ENCODE measurements at regions not wholly inside any gene's neighbourhood (a gene's known extent, or its start where the extent isn't known, plus 50 kb on each side); places are given as distances from the start of the nearest gene placed in this dataset.

DNA sequence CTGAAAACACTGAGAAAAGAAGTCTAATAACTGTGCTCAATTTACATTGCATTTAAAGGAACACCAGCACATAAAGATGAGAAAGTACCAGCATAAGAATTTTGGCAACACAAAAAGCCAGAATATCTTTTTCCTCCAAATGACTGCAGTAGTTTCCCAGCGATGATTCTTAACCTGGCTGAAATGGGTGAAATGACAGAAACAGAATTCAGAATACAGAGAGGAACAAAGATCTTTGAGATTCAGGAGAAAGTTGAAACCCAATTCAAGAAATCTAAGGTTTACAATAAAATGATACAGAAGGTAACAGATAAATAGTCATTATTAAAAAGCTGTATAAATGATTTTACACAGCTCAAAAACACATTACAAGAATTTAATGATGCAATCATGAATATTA lies 197.0 kb upstream of the EYS start:
- Histone ChIP-seq H3K27ac (no peak overlapping the region), H3K4me1 (no peaks in the 10 kb centered on the region), H3K9me3 (peaks cover 0 to 3% of the 10 kb centered on the region in 2 donors), H3K27me3 (no peaks in the 10 kb centered on the region), H3K36me3 (no peaks in the 10 kb centered on the region), H3K4me3 (no peak overlapping the region)
- in situ Hi-C loops (cut with MboI; ENCODE audit: low pct_ligation_motif_present in 1 of 4, low pct_unique_long_range_greater_than_20kb in 1 of 4, low sequenced_read_pairs in 3 of 4) (no loop called here), intact Hi-C loops (cut with DNase I; ENCODE audit: low total_unique reads) (loop anchor here (2.0 kb wide), 1 partner anchor 149 kb away; no protein-coding TSS in a partner anchor)
- DNase-seq: no peak
- WGBS, 2 donors (ENCODE audit: low coverage in 1 of 2): 83 to 92% methylated on average over 1 of the region's 1 CpG
- no peak for TF ChIP-seq EP300 (IDR thresholded peaks at IDR 0.05; ENCODE audit: low read depth)
- no peak for TF ChIP-seq POLR2A (IDR thresholded peaks at IDR 0.05)
- TF ChIP-seq, protein P1, sequence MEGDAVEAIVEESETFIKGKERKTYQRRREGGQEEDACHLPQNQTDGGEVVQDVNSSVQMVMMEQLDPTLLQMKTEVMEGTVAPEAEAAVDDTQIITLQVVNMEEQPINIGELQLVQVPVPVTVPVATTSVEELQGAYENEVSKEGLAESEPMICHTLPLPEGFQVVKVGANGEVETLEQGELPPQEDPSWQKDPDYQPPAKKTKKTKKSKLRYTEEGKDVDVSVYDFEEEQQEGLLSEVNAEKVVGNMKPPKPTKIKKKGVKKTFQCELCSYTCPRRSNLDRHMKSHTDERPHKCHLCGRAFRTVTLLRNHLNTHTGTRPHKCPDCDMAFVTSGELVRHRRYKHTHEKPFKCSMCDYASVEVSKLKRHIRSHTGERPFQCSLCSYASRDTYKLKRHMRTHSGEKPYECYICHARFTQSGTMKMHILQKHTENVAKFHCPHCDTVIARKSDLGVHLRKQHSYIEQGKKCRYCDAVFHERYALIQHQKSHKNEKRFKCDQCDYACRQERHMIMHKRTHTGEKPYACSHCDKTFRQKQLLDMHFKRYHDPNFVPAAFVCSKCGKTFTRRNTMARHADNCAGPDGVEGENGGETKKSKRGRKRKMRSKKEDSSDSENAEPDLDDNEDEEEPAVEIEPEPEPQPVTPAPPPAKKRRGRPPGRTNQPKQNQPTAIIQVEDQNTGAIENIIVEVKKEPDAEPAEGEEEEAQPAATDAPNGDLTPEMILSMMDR (IDR thresholded peaks at IDR 0.05): no peak
- no peak for TF ChIP-seq POLR2AphosphoS5 (IDR thresholded peaks at IDR 0.05)

DNA sequence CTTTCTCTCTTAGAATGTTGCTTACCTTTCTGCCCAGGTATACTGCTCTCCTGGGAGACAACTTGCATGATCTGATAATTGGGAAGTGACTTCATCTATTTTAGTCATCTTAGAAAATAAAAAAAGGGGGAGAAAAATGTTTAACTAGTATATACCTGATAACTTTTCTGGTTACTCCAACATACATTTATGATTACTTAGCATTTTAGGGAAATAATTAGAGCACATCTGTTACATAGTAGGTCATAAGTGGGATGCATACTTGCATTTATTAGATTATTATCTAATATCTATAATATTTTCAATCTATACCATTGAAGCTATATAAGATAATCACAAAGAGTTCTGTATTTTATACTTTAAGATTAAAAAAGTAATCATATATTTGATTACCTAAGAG lies 193.9 kb upstream of the EYS start:
- in situ Hi-C loops (cut with MboI; ENCODE audit: low pct_ligation_motif_present in 1 of 4, low pct_unique_long_range_greater_than_20kb in 1 of 4, low sequenced_read_pairs in 3 of 4) (no loop called here), intact Hi-C loops (cut with DNase I; ENCODE audit: low total_unique reads) (no loop called here)
- DNase-seq: no peak
- Histone ChIP-seq H3K4me3 (no peak overlapping the region), H3K4me1 (no peaks in the 10 kb centered on the region), H3K27ac (no peak overlapping the region), H3K36me3 (no peaks in the 10 kb centered on the region), H3K9me3 (peaks cover 0 to 3% of the 10 kb centered on the region in 2 donors), H3K27me3 (no peaks in the 10 kb centered on the region)
- TF ChIP-seq EP300 (IDR thresholded peaks at IDR 0.05; ENCODE audit: low read depth) (no peak), POLR2A (IDR thresholded peaks at IDR 0.05) (no peak), POLR2AphosphoS5 (IDR thresholded peaks at IDR 0.05) (no peak)
- TF ChIP-seq, protein P1 (IDR thresholded peaks at IDR 0.05): no peak

DNA sequence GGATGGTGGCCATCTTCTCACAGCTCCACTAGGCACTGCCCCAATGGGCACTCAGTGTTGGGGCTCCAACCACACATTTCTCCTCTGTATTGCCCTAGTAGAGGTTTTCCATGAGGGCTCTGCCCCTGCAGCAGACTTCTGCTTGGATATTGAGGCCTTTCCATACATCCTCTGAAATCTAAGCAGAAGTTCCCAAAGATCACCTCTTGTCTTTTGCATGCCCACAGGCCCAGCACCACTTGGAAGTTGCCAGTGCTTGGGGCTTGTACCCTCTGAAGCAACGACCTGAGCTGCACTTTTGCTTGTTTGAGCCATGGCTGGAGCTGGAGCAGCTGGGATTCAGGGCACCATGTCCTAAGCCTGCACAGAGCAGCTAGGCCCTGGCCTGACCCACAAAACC lies 189.1 kb upstream of the EYS start:
- intact Hi-C loops (cut with DNase I; ENCODE audit: low total_unique reads): no loop called here
- DNase-seq: no peak
- no peaks in the 10 kb centered on the region for H3K9me3 ChIP-seq
- H3K27ac ChIP-seq: no peak overlapping the region
- H3K4me3 ChIP-seq: no peak overlapping the region
- H3K36me3 ChIP-seq: no peaks in the 10 kb centered on the region
- WGBS, 2 donors (ENCODE audit: low coverage in 1 of 2): 20% methylated on average over 1 of the region's 1 CpG; no CpG with 5 or more reads in 1 of the 2 donors
- in situ Hi-C loops (cut with MboI; ENCODE audit: low pct_ligation_motif_present in 1 of 4, low pct_unique_long_range_greater_than_20kb in 1 of 4, low sequenced_read_pairs in 3 of 4): no loop called here
- TF ChIP-seq, protein P1 (IDR thresholded peaks at IDR 0.05): no peak
- TF ChIP-seq POLR2AphosphoS5 (IDR thresholded peaks at IDR 0.05) (no peak), EP300 (IDR thresholded peaks at IDR 0.05; ENCODE audit: low read depth) (no peak), POLR2A (IDR thresholded peaks at IDR 0.05) (no peak)
- no peaks in the 10 kb centered on the region for H3K4me1 ChIP-seq
- no peaks in the 10 kb centered on the region for H3K27me3 ChIP-seq

DNA sequence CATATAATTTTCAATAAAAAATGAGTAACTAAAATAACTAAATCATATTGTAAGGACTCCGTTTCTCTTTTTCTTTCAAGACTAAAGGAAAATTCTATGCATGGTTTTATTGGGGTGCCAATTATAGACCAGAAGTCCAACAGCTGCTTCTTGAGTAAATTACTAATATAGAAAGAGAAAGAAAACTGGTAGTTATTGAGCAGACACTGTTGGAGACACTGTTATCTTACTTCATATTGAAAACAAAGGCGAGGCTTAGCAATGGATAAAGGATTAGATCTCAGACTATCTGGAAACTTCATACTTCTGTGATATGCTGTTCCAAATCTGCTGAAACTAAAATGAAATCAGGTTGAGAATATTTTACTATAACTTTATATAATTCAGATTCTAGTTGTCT lies 169.6 kb upstream of the EYS start:
- Histone ChIP-seq H3K27ac (no peak overlapping the region), H3K36me3 (no peaks in the 10 kb centered on the region), H3K9me3 (no peaks in the 10 kb centered on the region), H3K4me3 (no peak overlapping the region), H3K4me1 (no peaks in the 10 kb centered on the region), H3K27me3 (no peaks in the 10 kb centered on the region)
- in situ Hi-C loops (cut with MboI; ENCODE audit: low pct_ligation_motif_present in 1 of 4, low pct_unique_long_range_greater_than_20kb in 1 of 4, low sequenced_read_pairs in 3 of 4) (no loop called here), intact Hi-C loops (cut with DNase I; ENCODE audit: low total_unique reads) (no loop called here)
- no peak for DNase-seq
- no peak for TF ChIP-seq EP300 (IDR thresholded peaks at IDR 0.05; ENCODE audit: low read depth)
- TF ChIP-seq POLR2AphosphoS5 (IDR thresholded peaks at IDR 0.05): no peak
- TF ChIP-seq, protein P1 (IDR thresholded peaks at IDR 0.05): no peak
- TF ChIP-seq POLR2A (IDR thresholded peaks at IDR 0.05): no peak
- WGBS, 2 donors (ENCODE audit: low coverage in 1 of 2): 49 to 74% methylated on average over 2 of the region's 2 CpGs
